Small intestine (tissue), 7 donors: ENCODE measurements at regions not wholly inside any gene's neighbourhood (a gene's known extent, or its start where the extent isn't known, plus 50 kb on each side); places are given as distances from the start of the nearest gene placed in this dataset.
A peak's percentile ranks its signal among the peaks of the same experiment; 100 is the strongest.

ENCODE experiments used
- DNase-seq, 2 donors: peaks; one replicate each; pipeline versions ENCODE4 v3.0.0 to v3.0.0-alpha.2; 2013
- FAIRE-seq: peaks from 2 replicates; lab custom pipeline; 2012; peaks lifted over from hg19 to GRCh38; lab: Jason Lieb, UNC
- H3K27ac ChIP-seq, 3 donors: one replicate each; pipeline ENCODE4 v1.5.1; 2013; ENCODE audit warnings: low read length in 2 of 3, mild to moderate bottlenecking in 2 of 3, control low read depth in 1 of 3, inconsistent platforms in 1 of 3, low read depth in 1 of 3, moderate library complexity in 1 of 3
- H3K27me3 ChIP-seq, 3 donors: one replicate each; pipeline ENCODE4 v1.6.1; 2013; ENCODE audit warnings: low read length in 3 of 3, inconsistent platforms in 1 of 3; ENCODE audit not compliant: control insufficient read depth in 3 of 3, insufficient read depth in 3 of 3
- H3K36me3 ChIP-seq, 3 donors: one replicate each; pipeline ENCODE4 v1.6.1; 2013; ENCODE audit warnings: low read length in 3 of 3, inconsistent platforms in 1 of 3, low read depth in 1 of 3, mild to moderate bottlenecking in 1 of 3, moderate library complexity in 1 of 3; ENCODE audit not compliant: control insufficient read depth in 3 of 3, insufficient read depth in 2 of 3
- H3K4me1 ChIP-seq, 3 donors: one replicate each; pipeline ENCODE4 v1.6.1; 2013; ENCODE audit warnings: low read length in 2 of 3, inconsistent platforms in 1 of 3, low read depth in 1 of 3, mild to moderate bottlenecking in 1 of 3, moderate library complexity in 1 of 3; ENCODE audit not compliant: control insufficient read depth in 3 of 3, insufficient read depth in 2 of 3
- H3K4me3 ChIP-seq, 3 donors: one replicate each; pipeline ENCODE4 v1.5.1; 2013; ENCODE audit warnings: low read length in 3 of 3, control low read depth in 1 of 3, inconsistent platforms in 1 of 3, low read depth in 1 of 3, mild to moderate bottlenecking in 1 of 3, moderate library complexity in 1 of 3
- H3K9me3 ChIP-seq, 2 donors: one replicate each; pipeline ENCODE4 v1.6.1; 2013; ENCODE audit warnings: low read depth in 1 of 2, low read length in 1 of 2; ENCODE audit not compliant: control insufficient read depth in 2 of 2, insufficient read depth in 1 of 2
- WGBS, 3 donors: extraction: QIAGEN DNeasy Blood & Tissue Kit; methylation state at CpG; one replicate each; pipeline ENCODE4 v1.1.7; 2013; 5-methylcytosine and 5-hydroxymethylcytosine counted together
- donor health status: healthy with polysubstance abuse.
- donor health status: control.
- donor health status: control.
- donor health status: Bipolar disorder and iron deficiency.
- donor health status: healthy.

GRCh38 chr12:119245904-119246494 lies 67.3 kb downstream of the HSPB8 start:
- DNase-seq (no peak), FAIRE-seq (no peak)
- H3K9me3 ChIP-seq: no peaks in the 10 kb centered on the region
- H3K36me3 ChIP-seq: no peaks in the 10 kb centered on the region
- H3K27ac ChIP-seq: no peak overlapping the region
- H3K4me3 ChIP-seq: no peak overlapping the region
- WGBS, 3 donors: 55 to 59% (median 57%) methylated on average over 2 of the region's 2 CpGs
- H3K4me1 ChIP-seq: no peaks in the 10 kb centered on the region
- no peaks in the 10 kb centered on the region for H3K27me3 ChIP-seq

GRCh38 chr12:119247007-119247719 lies 68.4 kb downstream of the HSPB8 start:
- Histone ChIP-seq H3K4me1 (no peaks in the 10 kb centered on the region), H3K36me3 (no peaks in the 10 kb centered on the region), H3K4me3 (no peak overlapping the region), H3K9me3 (no peaks in the 10 kb centered on the region), H3K27me3 (no peaks in the 10 kb centered on the region), H3K27ac (no peak overlapping the region)
- DNase-seq (no peak), FAIRE-seq (no peak)
- WGBS, 3 donors: 66 to 68% (median 67%) methylated on average over 6 of the region's 6 CpGs

GRCh38 chr12:119247720-119248043 lies 69.0 kb downstream of the HSPB8 start:
- Histone ChIP-seq H3K27ac (no peak overlapping the region), H3K4me1 (no peaks in the 10 kb centered on the region), H3K27me3 (no peaks in the 10 kb centered on the region), H3K9me3 (no peaks in the 10 kb centered on the region), H3K4me3 (no peak overlapping the region), H3K36me3 (no peaks in the 10 kb centered on the region)
- no peak for DNase-seq
- no peak for FAIRE-seq

- Histone ChIP-seq H3K9me3 (no peaks in the 10 kb centered on the region), H3K4me3 (no peak overlapping the region), H3K36me3 (no peaks in the 10 kb centered on the region), H3K4me1 (no peaks in the 10 kb centered on the region), H3K27me3 (no peaks in the 10 kb centered on the region), H3K27ac (no peak overlapping the region)
- no peak for FAIRE-seq
- 81 to 87% (median 82%) methylated on average over 11 of the region's 11 CpGs for WGBS, 3 donors
- DNase-seq: no peak
Measured at GRCh38 chr12:119249383-119250155, 70.8 kb downstream of the HSPB8 start.

- no peak for FAIRE-seq
- WGBS, 3 donors: 65 to 66% (median 65%) methylated on average over 4 of the region's 4 CpGs
Measured at GRCh38 chr12:119255314-119255713, 76.6 kb downstream of the HSPB8 start.

GRCh38 chr12:119258149-119258548 lies 76.4 kb upstream of the CCDC60 start:
- DNase-seq: peak in 1 of 2 donors; percentile 2
- H3K27ac ChIP-seq: no peak overlapping the region
- H3K9me3 ChIP-seq: no peaks in the 10 kb centered on the region
- no peaks in the 10 kb centered on the region for H3K4me1 ChIP-seq
- H3K36me3 ChIP-seq: no peaks in the 10 kb centered on the region
- no peaks in the 10 kb centered on the region for H3K27me3 ChIP-seq
- FAIRE-seq: no peak
- WGBS, 3 donors: 38 to 77% (median 55%) methylated on average over 7 of the region's 7 CpGs
- H3K4me3 ChIP-seq: no peak overlapping the region

More at GRCh38 chr12:119255314-119255713, 76.6 kb downstream of the HSPB8 start:
- Histone ChIP-seq H3K9me3 (no peaks in the 10 kb centered on the region), H3K27me3 (no peaks in the 10 kb centered on the region), H3K4me1 (no peaks in the 10 kb centered on the region), H3K36me3 (no peaks in the 10 kb centered on the region), H3K4me3 (no peak overlapping the region), H3K27ac (no peak overlapping the region)
- DNase-seq: no peak

- DNase-seq: no peak
- Histone ChIP-seq H3K9me3 (no peaks in the 10 kb centered on the region), H3K27ac (no peak overlapping the region), H3K4me3 (no peak overlapping the region), H3K36me3 (no peaks in the 10 kb centered on the region), H3K4me1 (no peaks in the 10 kb centered on the region), H3K27me3 (no peaks in the 10 kb centered on the region)
- WGBS, 3 donors: 64 to 73% (median 69%) methylated on average over 4 of the region's 4 CpGs
- no peak for FAIRE-seq
Measured at GRCh38 chr12:119258556-119258955, 76.0 kb upstream of the CCDC60 start.

GRCh38 chr12:119259484-119259883 lies 75.0 kb upstream of the CCDC60 start:
- no peak for DNase-seq
- 28 to 52% (median 30%) methylated on average over 4 of the region's 4 CpGs for WGBS, 3 donors
- Histone ChIP-seq H3K4me3 (no peak overlapping the region), H3K36me3 (no peaks in the 10 kb centered on the region), H3K4me1 (no peaks in the 10 kb centered on the region), H3K27me3 (no peaks in the 10 kb centered on the region), H3K27ac (no peak overlapping the region), H3K9me3 (no peaks in the 10 kb centered on the region)
- FAIRE-seq: no peak
